Prostate gland (tissue), 2 donors: ENCODE measurements at regions not wholly inside any gene's neighbourhood (a gene's known extent, or its start where the extent isn't known, plus 50 kb on each side); places are given as distances from the start of the nearest gene placed in this dataset.

Source experiments
- DNase-seq: peaks from one replicate; pipeline ENCODE4 v3.0.0-alpha.2; 2019; ENCODE audit warnings: low spot score
- H3K27ac ChIP-seq, 2 donors: fragments of 200-600 bp; sonication (generic); 2 replicates each; pipeline ENCODE4 v1.5.1; 2017 to 2019
- H3K27me3 ChIP-seq: fragments of 200-600 bp; sonication (generic); replicated peaks from 2 replicates; pipeline ENCODE4 v1.5.1; 2019; ENCODE audit not compliant: insufficient read depth
- H3K36me3 ChIP-seq, 2 donors: fragments of 200-600 bp; sonication (generic); 1 replicate in 1 of 2; 2 replicates in 1 of 2; pipeline versions ENCODE4 v1.5.1 to v1.8.1; 2017 to 2019
- H3K4me1 ChIP-seq: fragments of 200-600 bp; sonication (generic); replicated peaks from 2 replicates; pipeline ENCODE4 v1.5.1; 2019
- H3K4me3 ChIP-seq, 2 donors: fragments of 200-600 bp; sonication (generic); 2 replicates each; pipeline ENCODE4 v1.5.1; 2017 to 2019
- H3K9me3 ChIP-seq: fragments of 200-600 bp; sonication (generic); 2 replicates; pipeline ENCODE4 v1.5.1; 2017
- CTCF ChIP-seq, 4 experiments: fragments of 200-600 bp in 2 of 4; fragments of 450-650 bp in 2 of 4; sonication (generic) in 2 of 4; IDR thresholded peaks; 1 replicate in 3 of 4; 2 replicates in 1 of 4; pipeline ENCODE4 v1.5.1; 2016 to 2019; ENCODE audit warnings: antibody characterized with exemption in 4 of 4, mild to moderate bottlenecking in 2 of 4, moderate library complexity in 2 of 4
- POLR2A ChIP-seq: fragments of 450-650 bp; IDR thresholded peaks from one replicate; pipeline ENCODE4 v1.6.1; 2016; ENCODE audit warnings: antibody characterized with exemption, mild to moderate bottlenecking
- POLR2AphosphoS5 ChIP-seq: sonication (generic); formaldehyde crosslinking; IDR thresholded peaks from one replicate; pipeline ENCODE4 v1.6.1; 2017; ENCODE audit warnings: antibody characterized with exemption
- WGBS: methylation state at CpG from one replicate; pipeline ENCODE4 v1.1.5; 2018; 5-methylcytosine and 5-hydroxymethylcytosine counted together
- intact Hi-C: fragments of 100-400 bp; cut with DNase I; formaldehyde crosslinking; loops from one replicate; pipeline ENCODE4 v1.14.2; 2022

DNA sequence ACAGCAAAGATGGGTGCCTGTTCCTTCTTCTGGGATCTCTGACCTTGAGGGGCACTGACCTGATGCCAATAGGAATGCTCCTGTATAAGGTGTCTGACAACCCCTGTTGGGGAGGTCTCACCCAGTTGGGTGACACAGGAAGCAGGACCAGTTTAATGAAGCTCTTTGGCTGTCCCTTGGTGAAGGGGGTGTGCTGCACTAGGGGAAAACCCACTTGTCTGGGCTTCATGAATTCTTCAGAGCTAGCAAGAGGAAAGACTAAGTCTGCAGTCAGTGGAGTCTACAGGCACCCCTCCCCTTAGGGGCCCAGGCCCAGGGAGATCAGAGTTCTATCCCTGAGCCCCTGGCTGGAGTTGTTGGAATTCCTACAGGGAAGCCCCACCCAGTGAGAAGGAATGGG is 550.8 kb upstream of the CHAC2 start:
- no peaks in the 10 kb centered on the region for H3K36me3 ChIP-seq
- no peak overlapping the region for H3K27ac ChIP-seq
- intact Hi-C loops, result no loop called here
- no peaks in the 10 kb centered on the region for H3K9me3 ChIP-seq
- H3K27me3 ChIP-seq, result no peaks in the 10 kb centered on the region
- TF ChIP-seq POLR2A (no peak), CTCF (IDR thresholded peaks at IDR 0.05) (no peak), POLR2AphosphoS5 (no peak)
- DNase-seq, result no peak
- H3K4me1 ChIP-seq, result no peaks in the 10 kb centered on the region
- H3K4me3 ChIP-seq, result no peak overlapping the region

DNA sequence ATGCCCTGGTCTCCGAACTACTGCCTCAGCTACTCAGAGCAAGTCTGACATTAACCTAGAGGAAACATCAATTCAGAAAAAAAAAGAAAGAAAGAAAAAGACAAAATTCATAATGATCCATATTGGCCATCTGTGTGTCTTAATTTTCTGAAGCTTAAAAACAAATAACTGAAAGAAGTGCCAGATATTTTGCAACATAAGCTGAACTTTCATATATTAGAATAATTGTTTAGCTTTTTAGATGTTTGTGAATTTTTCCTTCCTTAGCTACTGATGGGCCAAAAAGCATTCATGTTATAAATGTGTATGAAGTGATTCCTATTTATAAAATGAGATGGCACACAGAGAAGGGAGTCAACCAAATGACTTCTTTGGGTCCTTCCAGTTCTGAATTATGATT is 555.0 kb upstream of the CHAC2 start:
- H3K36me3 ChIP-seq, result no peaks in the 10 kb centered on the region
- whole genome bisulfite sequencing, result 49% methylated on average over 1 of the region's 1 CpG
- TF ChIP-seq POLR2A (no peak), CTCF (IDR thresholded peaks at IDR 0.05) (no peak), POLR2AphosphoS5 (no peak)

GRCh38 chr2:53211201-53211774 is 556.3 kb upstream of the CHAC2 start:
- Histone ChIP-seq H3K36me3 (no peaks in the 10 kb centered on the region), H3K4me1 (no peaks in the 10 kb centered on the region), H3K9me3 (no peaks in the 10 kb centered on the region), H3K4me3 (no peak overlapping the region), H3K27ac (no peak overlapping the region), H3K27me3 (no peaks in the 10 kb centered on the region)
- no peak for DNase-seq
- WGBS, result 87% methylated on average over 2 of the region's 2 CpGs
- TF ChIP-seq POLR2A (no peak), POLR2AphosphoS5 (no peak), CTCF (IDR thresholded peaks at IDR 0.05) (no peak)
- intact Hi-C loops, result no loop called here

More for the DNA sequence above, 555.0 kb upstream of the CHAC2 start:
- no peaks in the 10 kb centered on the region for H3K27me3 ChIP-seq
- H3K4me1 ChIP-seq, result no peaks in the 10 kb centered on the region
- no peaks in the 10 kb centered on the region for H3K9me3 ChIP-seq
- no peak overlapping the region for H3K27ac ChIP-seq
- H3K4me3 ChIP-seq, result no peak overlapping the region
- DNase-seq, result no peak
- intact Hi-C loops, result no loop called here

GRCh38 chr2:53210538-53210937 is 557.1 kb upstream of the CHAC2 start:
- intact Hi-C loops, result no loop called here

More at GRCh38 chr2:53210538-53210937, 557.1 kb upstream of the CHAC2 start:
- 40% methylated on average over 3 of the region's 3 CpGs for WGBS
- Histone ChIP-seq H3K4me3 (no peak overlapping the region), H3K36me3 (no peaks in the 10 kb centered on the region), H3K27ac (no peak overlapping the region), H3K9me3 (no peaks in the 10 kb centered on the region), H3K4me1 (no peaks in the 10 kb centered on the region), H3K27me3 (no peaks in the 10 kb centered on the region)
- no peak for DNase-seq
- no peak for TF ChIP-seq POLR2A
- TF ChIP-seq POLR2AphosphoS5, result no peak
- no peak for TF ChIP-seq CTCF (IDR thresholded peaks at IDR 0.05)
